ENCODE measurements at regions not wholly inside any gene's neighbourhood (a gene's known extent, or its start where the extent isn't known, plus 50 kb on each side); places are given as distances from the start of the nearest gene placed in this dataset.
"Not testable (repeated sequence)": the region's sequence is repeated elsewhere in the genome, so short reads cannot be mapped to it uniquely, and the experiment has no call there.

DNA sequence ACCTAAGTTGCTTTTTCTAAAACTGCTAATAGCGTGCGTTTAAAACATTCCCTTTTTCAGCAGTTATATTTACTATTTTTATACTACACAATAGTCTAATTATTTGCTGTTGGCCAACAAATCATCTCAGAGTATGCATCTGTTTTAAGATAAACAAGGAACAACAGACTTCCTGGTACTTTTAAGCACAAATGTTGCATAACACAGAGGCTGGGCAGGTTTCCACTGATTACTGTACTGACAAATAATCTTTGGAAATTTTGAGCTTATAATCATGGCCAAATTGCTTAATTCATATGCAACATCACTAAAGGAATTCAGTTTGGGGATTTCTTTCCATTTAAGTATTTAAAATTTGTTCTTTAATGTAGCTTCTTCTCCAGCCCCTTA lies 737.4 kb upstream of the SALL3 start:
- no peak for DNase-seq

DNA sequence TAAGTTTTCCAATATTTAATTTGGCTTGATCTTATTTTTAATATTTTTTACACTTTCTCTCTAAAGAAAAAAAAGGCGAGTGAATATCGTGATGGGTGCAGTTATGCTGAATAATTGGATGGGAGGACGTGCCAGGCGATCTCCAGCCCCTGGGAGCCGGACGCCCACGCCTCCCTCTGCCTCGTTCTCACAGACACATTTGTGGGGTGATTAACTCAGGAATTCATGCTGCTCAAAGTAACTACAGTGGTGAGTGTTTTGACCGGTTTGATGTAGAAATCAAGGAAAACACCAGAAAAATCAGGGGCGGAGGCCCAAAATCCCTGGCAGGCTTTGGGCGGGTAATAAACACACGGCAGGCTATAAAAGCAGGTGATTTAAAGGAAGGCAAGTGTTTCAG lies 736.8 kb upstream of the SALL3 start:
- DNase-seq: no peak

DNA sequence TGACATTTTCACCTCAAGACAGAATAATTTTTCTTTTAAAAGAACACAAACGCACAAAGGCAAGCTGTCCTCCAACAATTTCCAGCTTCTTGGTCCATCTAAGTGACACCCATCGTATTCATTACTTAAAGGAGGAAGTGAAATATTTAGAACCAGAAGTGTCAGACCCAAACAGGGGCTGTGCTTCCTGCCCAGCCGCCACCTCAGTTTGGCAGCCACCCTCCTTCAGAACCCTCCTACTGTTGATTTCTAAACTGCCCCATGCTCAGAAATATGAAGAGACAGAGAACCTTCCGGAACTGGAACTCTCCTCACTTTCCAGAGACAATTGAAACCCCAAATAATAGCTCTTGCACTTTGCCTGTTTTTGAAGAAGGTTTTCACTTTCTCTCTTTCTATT lies 734.8 kb upstream of the SALL3 start:
- DNase-seq: no peak

DNA sequence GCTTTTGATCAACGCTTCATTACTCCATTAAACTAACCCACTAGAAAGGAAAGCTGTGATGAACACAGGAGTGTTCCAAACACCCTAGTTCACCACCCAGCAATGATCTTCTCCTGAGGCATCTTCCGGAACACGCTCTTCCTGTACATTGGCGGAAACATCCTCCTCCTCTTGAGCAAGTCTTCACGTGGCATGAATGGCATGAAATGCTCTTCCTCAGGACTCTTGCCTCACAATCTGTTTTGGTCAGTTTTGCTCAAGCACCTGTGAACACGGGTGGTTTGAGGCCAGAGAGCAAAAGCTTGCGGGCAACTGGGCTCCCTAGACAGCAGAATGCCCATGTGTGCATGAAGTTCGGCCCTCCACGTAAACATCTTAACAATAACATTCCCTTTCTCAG lies 734.2 kb upstream of the SALL3 start:
- DNase-seq: no peak

DNA sequence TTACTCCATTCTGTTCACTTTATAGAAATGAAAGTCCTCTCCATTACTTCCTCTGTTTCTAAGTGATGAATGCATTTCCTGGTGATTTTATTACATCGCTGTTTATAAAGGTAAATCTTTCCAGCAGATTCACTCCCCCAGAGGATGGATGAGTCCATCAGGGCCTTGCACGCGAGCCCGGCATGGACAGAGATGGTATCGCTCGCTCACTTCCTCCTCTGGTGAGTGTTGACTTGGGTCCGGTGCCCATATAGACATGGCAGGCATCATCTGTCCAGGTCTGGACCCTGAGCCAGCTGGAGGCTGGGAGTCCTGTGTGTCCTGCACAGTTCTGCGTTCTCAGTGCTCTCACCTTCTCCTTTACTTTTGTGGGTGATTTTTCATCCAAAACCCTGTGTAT lies 733.6 kb upstream of the SALL3 start:
- no peak for DNase-seq

DNA sequence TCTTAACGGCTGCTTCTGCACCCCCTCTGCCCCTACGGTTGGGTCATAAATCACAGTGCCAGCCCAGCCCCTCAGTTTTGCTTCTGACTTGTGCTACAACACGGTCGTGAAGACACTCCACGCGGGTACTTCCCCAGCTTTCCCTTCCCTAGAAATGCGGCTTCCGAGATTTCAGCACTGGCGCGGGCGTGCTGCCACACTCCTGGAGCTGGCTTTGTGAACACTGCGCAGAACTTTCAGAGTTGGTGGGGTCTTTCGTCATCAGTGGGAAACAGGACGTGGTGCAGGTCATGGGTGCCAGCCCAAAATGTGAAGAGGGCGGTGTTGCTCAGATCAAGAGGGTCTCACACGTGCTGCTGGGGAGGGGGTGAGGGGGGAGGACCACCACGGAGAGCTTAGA lies 733.0 kb upstream of the SALL3 start:
- DNase-seq: no peak

DNA sequence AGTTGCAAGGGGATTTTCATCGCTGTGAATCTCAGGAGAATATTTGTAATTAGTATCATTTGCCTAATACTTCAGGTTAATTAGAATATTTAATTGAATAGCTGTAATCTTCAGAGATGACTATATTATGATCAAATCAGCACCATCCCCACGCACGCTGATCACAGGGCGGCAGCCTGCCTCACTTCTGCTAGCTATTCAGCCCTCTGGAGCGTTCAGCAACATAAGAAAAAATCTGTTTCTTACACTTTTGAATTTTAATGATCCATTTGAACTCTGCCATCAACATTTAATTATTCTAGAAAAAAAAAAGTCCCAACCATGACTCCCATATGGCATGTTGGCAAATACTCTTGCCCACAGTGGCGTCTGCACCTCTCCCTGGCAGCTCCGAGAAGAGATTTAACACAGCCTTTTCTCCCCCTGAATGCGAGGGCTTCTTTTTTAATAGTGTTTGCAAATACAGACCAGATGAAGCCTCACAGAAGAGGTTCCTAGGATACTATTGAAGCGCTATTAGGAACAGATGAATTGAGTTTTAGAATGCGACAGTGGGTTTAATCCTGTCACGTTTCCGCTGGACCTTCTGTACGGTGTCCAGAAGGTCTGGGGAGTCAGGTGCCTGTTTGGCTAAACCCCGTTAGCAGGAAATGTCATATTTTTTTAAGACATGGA lies 731.9 kb upstream of the SALL3 start:
- DNase-seq: no peak

DNA sequence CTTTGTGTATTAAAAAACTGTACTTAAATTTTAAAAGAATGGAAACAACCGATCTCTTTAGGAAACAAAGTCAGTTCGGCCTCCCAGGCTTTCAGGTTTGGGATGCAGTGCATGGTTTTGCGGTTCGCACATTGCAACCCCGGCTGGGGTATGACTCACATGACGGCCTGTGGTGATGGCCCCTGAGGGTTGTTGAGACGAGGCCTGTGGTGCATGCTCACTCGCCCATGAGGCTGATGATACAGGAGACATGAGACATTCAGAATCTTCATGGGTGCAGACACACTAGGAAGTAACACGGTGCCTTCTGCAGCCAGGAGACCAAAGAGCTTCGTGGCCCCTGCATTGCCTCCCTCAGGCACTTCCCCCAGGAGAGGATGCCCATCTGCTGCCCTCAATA lies 724.6 kb upstream of the SALL3 start:
- DNase-seq: no peak

DNA sequence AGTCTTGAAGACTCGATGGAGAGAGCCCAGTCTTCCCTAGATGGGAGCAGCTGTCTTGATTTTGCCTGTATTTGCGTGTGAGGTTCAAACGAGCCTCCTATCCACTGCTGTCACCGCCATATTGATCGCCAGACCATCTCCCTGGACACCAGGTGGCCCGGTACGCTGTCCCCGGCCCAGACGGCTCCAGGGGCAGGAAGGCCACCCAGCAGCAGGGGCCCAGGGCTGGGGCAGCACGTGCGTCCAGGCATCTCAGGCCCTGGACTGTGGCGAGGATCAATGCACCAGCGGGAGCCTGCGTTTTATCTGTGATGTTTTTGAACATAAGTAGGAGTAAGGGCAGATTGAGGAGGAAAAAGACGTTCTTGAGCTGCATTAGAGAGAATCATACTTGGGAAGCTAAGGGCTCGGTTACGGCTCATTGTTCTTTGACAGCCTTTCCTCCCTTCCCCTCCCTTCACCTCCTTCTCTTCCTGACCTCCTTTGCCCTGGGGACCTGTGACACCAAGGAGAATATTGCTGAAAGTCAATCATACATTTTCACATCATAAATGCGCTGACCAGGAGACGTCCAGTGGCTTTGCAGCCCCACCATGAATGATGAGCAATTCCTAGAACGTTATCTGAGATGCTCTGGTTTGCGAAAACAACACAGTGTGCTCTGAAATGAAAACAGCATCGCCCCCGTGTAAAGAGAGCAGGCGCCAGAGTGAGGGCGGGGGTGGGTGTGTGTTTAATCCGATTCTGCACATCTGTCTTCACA lies 711.2 kb upstream of the SALL3 start:
- no peak for DNase-seq

DNA sequence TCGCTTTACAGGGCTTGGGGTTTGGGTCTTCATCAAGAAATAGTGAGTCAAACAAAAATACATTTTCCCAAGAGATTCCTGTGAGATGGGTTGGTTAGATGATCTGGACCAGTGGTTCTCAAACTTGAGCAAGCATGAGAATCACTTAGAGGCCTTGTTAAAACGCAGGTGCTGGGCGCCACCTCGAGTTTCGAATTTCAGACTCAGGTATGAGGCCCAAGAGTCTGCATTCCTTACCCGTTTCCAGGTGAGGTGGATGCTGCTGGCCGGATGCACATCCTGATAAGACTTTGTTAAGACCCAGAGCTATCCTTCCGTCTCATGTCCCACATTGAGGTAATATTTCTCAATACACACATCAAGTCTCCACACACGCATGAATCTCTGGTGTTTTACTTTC lies 707.8 kb upstream of the SALL3 start:
- no peak for DNase-seq

DNA sequence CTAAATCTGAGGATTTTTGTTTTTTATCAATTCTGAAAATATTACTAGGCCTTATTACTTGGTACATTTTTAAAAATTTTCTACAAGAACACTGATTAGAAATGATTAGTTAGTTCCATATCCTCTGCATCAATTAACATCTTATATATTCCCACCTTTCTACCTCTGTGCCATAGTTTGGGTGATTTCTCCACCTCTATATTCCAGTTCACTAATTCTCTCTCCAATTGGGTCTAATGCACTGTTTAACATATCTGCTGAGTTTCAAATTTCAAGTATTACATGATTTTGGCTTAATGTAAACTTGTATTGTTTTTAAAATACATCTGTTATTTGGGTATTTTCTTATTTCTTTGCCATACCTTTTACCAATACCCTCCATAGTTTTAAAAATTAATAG lies 705.7 kb upstream of the SALL3 start:
- no peak for DNase-seq

DNA sequence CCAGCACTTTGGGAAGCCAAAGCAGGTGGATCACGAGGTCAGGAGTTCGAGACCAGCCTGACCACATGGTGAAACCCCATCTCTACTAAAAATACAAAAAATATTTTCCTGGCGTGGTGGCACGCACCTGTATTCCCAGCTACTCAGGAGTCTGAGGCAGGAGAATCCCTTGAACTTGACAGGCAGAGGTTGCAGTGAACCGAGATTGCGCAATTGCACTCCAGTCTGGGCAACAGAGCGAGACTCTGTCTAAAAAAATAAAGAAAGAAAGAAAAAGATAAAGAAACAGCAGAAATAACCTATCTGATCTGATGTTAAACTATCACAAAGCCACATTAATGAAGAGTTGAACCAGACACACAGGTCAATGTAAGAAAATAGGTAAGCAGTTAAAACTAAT lies 696.2 kb upstream of the SALL3 start:
- DNase-seq: not testable (repeated sequence)

DNA sequence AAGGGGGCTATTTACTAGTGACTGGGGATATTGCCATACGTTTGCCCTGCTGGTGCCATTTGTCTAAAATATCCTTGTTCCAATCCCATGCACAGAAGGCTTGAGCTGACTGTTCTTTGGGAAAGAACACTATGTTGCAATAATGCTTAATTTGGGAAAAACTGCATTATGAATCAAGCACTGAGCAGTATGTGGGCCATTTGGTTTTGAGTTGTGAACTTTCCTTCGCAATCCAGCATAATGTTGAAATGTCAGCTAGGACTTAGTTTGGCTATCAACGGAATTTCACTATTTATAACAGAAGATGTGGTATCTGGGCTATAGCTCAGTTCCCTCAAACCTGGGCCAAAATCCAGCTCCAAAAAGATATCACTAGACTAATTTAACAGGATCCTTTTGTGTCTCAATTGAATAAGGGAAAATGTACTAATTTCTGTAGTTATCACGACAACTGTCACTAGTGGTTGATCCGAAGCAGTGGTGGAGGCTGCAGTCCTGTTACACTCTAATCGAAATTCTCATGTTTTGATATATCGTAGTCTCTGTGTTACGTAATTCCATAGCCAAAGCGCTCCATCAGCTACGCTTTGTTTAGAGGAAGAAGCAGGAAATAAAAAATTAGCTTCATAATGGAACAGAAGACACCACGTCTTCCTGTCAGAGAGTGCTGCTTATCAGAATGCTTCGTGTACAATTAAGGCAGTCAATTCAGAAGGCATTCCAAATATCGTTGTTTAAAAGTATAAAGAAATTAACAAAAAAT lies 686.8 kb upstream of the SALL3 start:
- DNase-seq: no peak

DNA sequence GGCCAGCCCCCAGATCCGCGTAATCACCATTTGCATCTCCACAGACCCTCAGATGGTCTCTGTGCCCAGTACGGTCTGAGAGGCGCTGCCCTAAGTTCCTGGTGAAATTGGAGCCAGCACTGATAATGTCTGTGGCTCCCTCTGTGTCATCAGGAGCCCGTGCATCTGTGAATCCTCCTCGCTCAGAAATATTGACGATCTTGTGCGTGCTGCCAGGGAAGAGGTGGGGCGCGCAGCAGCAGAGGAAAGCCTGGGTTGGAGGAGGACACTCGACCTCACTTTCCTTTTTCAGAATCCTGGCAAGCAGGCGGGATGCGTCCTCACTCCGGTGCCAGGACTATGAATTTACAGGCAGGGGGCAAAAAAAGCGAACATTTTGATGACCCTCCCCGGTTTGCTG lies 686.1 kb upstream of the SALL3 start:
- DNase-seq: no peak

DNA sequence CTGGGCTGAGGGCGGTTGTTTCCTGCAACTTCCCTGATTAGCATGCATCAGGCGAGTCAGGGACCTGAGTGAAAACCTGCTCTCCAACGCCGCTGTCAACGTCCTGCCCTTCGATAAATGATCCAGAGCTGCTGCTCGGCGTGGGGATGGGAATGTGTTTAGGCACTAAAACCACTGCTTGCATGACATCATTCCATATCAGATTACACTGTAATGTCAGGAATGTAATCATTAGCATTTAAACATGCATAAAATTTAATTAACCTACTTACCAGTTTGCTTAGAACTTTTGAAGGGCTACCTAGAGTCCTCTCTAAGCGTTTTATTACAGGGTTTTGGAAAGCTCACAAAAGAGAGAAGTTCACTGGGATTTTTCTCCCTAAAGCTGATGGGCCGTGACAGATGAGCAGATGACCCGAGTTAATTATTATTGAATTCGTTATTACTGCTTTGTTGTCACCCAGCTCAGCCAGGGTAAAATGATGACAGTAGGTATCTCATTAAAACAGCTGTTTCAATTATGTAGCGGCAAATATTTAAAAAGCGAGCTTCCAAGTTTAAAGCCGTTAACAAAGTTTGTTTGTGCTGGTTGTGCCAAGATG lies 685.6 kb upstream of the SALL3 start:
- DNase-seq: no peak

DNA sequence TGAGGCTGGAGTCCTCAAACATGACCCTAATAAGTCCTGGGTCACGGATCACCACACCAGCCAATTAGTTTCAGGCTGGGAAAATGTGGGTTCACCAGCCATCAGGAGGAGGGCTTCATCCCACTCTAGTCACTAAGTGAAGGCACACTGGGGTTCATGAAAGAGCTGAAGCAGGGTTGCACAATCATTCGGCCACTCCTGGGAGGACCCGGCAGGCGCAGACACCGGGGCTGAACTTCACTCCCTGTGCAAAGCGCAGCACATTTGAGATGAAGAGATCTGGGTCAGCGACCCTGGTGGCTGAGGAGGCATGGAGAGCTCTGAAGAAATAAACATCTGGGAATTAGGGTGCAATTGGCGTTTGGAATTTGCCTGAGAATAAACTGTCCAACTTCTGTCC lies 684.4 kb upstream of the SALL3 start:
- no peak for DNase-seq

DNA sequence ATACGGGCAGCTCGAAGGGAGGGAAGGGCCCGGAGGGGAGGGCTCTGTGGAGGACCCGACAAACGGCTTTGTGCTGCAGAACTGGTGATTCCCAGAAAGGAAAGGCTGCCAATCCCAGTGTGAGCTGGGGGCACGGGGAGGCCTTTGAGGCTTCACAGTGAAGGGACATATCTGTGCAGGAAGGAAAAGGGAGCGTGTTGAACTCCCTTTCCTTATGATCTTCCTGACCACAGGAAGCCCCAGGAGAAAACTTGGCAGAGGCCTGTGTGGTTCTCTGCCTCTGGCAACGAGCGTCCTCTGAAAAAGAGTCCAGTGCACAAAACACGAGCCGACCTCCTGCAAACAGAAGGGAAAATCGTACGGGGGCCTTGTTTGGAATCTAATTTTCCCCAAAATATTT lies 683.5 kb upstream of the SALL3 start:
- no peak for DNase-seq

DNA sequence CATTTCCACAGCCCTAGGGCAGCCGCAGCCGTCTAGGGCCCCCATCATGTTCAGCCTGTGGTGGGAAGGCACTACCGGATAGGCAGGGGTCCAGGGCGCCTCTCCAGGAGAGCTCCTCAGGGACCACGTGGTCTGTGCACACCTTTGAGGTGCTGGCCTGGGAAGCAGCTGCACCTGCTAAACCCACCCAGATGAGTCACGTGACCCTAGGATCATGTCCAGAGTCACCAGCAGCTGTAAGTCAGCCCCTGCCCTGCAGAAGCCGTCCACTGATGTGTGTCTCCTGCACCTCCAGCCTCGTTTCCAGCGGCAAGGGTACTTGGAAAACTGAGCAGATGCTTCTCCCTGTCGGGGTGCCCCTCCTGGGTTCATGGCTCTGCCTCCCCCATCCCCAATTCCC lies 682.6 kb upstream of the SALL3 start:
- DNase-seq: no peak

DNA sequence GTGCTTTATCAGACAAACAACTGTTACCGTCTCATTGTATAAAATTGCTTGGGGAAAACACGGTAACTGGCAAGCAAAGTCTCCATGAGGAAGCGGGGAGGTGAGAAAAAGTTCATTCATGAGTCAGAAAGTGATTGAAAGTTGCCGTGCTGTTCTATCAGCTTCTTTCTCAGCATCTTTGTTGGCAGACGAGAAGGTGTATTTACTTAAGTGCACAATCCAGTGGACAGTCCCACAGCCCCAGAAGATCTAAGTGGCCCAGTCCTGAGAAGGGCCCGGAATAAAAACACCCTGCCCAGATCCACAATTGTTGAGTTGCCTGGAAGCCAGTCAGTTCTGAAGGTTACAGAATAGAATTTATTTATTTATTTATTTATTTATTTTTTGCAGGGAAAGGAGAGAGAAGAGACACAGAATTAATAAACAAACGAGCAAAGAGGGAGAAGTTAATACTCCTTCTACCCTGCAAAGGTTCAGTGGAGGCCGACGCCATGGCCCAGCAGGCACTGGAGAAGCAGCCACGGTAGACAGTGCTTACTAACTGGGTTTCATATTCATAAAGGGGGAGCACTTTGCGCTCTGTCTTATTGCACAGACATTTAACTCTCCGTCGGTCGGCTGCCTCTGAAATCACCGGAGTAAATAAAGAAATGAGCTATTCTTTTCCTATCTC lies 676.0 kb upstream of the SALL3 start:
- no peak for DNase-seq

DNA sequence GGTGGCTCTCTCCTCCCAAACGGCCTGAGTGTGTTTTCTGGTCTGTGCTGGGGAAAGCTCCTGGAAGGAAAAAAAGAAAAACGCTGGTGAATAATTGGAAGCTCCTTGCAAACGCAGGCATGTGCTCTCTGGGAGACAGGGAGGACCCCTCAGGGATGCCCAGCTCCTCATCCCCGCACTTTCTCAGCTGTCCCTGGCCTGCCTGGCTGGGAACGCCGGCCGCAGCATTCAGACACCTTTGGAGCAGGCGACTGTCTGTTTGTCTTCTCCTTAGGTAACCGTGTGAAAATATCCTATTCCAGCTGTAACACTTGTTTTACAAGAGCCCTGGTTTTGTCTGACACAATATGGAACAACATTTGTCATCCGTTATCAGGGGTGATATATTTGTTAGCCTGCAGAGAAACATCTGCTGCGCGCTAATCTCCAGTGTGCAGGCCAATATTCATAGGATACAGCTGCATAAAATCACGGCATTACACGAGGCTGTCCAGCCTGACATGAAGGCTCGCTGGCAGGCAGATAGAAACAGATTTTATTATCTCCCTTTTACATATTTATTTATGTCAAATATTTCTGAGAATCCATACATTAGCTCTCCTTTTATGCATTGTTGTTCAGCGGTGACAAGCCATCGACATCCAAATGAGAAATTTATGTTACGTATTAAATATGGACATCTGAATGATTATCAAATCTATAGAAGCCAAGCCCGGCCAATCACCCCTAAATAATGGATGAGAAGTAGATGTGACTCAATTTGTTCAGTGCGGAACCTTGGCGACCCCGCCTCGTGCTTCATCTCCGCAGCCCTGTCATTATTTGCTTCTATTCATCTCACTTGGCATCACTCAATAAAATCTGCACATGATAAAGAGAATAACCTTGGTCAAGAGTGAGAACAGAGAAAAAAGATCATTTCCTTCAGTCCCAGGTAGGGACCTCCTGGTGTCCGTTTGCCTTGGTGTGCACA lies 675.1 kb upstream of the SALL3 start:
- DNase-seq: no peak

DNA sequence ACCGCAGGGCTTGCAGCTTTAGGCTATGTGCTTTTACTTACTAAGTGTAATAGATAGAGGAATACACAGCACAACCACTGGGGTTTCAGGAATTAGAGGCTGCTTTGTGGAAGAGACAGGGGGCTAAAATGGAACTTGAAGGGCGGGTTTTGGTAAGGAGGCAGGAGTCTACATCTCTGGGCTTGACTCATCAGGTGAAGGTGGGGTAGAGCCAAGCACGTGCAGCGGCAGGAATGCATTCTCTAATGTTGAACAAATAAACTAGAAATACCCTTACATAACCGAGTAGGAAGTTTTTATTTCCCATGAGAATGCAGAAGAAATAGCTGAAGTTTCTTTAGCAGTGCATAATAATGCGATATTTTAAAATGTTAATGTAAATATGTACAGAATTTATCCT lies 673.8 kb upstream of the SALL3 start:
- no peak for DNase-seq

DNA sequence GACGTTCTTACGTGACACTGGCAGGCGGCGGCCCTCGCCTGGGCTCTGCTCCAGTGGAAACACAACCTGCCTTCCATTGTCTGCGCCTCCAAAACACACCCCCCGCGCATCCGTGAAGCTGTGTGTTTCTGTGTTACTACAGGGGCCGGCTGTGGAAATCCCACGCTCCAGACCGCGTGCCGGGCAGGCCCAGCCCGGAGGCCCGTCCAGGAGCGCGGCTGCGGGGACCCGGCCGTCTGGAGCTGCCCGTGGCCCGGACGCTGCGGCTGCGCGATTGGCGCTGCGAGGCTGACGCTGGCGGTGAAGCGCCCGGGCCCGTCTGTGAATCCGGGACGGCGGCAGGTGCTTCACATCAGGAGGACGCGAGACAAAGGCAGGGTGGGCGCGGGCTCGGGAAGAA lies 670.3 kb upstream of the SALL3 start:
- DNase-seq: no peak
